HCT116 (cell line): ENCODE measurements at regions not wholly inside any gene's neighbourhood (a gene's known extent, or its start where the extent isn't known, plus 50 kb on each side); places are given as distances from the start of the nearest gene placed in this dataset.

ENCODE experiments used
- ATAC-seq: fragments of 200-7000 bp; cut with Tn5 transposase; 2 replicates; pipeline ENCODE4 v1.9.1; 2020; ENCODE audit warnings: mild to moderate bottlenecking, moderate library complexity
- BruUV-seq: library from RNA; stranded (reverse); fragments of 400-500 nt; replicated peaks from 2 replicates; lab custom pipeline; 2021; lab: Mats Ljungman, UMichigan
- CTCF ChIA-PET: fragments of 300-600 bp; sonication (Branson Sonifier 250); formaldehyde crosslinking; loops from one replicate; lab custom pipeline; 2021; ENCODE audit warnings: antibody characterized with exemption; lab: Charles Lee
- POLR2A ChIA-PET: fragments of 300-600, 350-600 bp; sonication (Branson Sonifier 250); formaldehyde crosslinking; loops from one replicate; lab custom pipeline; 2021; ENCODE audit warnings: antibody characterized with exemption; lab: Charles Lee
- RAD21 ChIA-PET, 2 experiments: fragments of 300-600 bp; sonication (Branson Sonifier 250); formaldehyde crosslinking; loops; one replicate each; lab custom pipeline; 2023; ENCODE audit warnings: low total read pairs in 2 of 2; ENCODE audit not compliant: uncharacterized antibody in 2 of 2, unreplicated experiment in 2 of 2, low non-redundant PET in 1 of 2; lab: Charles Lee
- DNase-seq: peaks from one replicate; pipeline ENCODE4 v3.0.0-alpha.2; 2010; ENCODE audit warnings: low read depth, low spot score
- H2AFZ ChIP-seq: fragments of 200-600 bp; shearing (Covaris generic), sonication (generic); 2 replicates; pipeline ENCODE4 v1.6.1; 2017; ENCODE audit warnings: low read depth, mixed run types, mixed read lengths, antibody characterized with exemption, low read length; ENCODE audit not compliant: poor library complexity, severe bottlenecking
- H3K27ac ChIP-seq: 2 replicates; pipeline ENCODE4 v1.5.1; 2012; ENCODE audit warnings: low read depth, low read length
- H3K27me3 ChIP-seq: fragments of 200-600 bp; sonication (generic); 2 replicates; pipeline ENCODE4 v1.6.1; 2016; ENCODE audit warnings: mixed run types, low read length, mixed read lengths; ENCODE audit not compliant: insufficient read depth
- H3K36me3 ChIP-seq, 2 experiments: fragments of 200-500 bp in 1 of 2; fragments of 200-600 bp in 1 of 2; sonication (Bioruptor generic) in 1 of 2; sonication (generic) in 1 of 2; 2 replicates each; pipeline versions ENCODE4 v1.5.1 to v1.6.1; 2014 to 2016; ENCODE audit warnings: low read length in 2 of 2, inconsistent platforms in 1 of 2, mixed read lengths in 1 of 2, mixed run types in 1 of 2; ENCODE audit not compliant: insufficient read depth in 2 of 2, control insufficient read depth in 1 of 2
- H3K4me1 ChIP-seq, 2 experiments: fragments of 200-600 bp in 1 of 2; sonication (generic) in 1 of 2; 2 replicates each; pipeline versions ENCODE4 v1.5.1 to v1.6.1; 2012 to 2017; ENCODE audit warnings: low read length in 2 of 2, inconsistent platforms in 1 of 2, mild to moderate bottlenecking in 1 of 2, mixed read lengths in 1 of 2, mixed run types in 1 of 2, moderate library complexity in 1 of 2; ENCODE audit not compliant: insufficient read depth in 2 of 2, control insufficient read depth in 1 of 2
- H3K4me2 ChIP-seq: fragments of 200-600 bp; sonication (generic); 2 replicates; pipeline ENCODE4 v1.6.1; 2017; ENCODE audit warnings: mixed run types, low read length, mixed read lengths
- H3K4me3 ChIP-seq, 2 experiments: fragments of 200-600 bp in 1 of 2; sonication (generic) in 1 of 2; replicated peaks in 1 of 2; 2 replicates each; pipeline ENCODE4 v1.5.1; 2011 to 2016; ENCODE audit warnings: low read length in 2 of 2, control low read depth in 1 of 2, low read depth in 1 of 2, mild to moderate bottlenecking in 1 of 2, mixed read lengths in 1 of 2, mixed run types in 1 of 2
- H3K79me2 ChIP-seq: fragments of 200-600 bp; sonication (generic); 2 replicates; pipeline ENCODE4 v1.6.1; 2017; ENCODE audit warnings: mild to moderate bottlenecking, mixed run types, low read length, moderate library complexity, mixed read lengths; ENCODE audit not compliant: insufficient read depth
- H3K9ac ChIP-seq: fragments of 200-600 bp; sonication (generic); 2 replicates; pipeline ENCODE4 v1.6.1; 2016; ENCODE audit warnings: low read length, mixed read lengths
- H3K9me2 ChIP-seq: fragments of 200-600 bp; sonication (generic), shearing (Covaris generic); 2 replicates; pipeline ENCODE4 v1.6.1; 2017; ENCODE audit warnings: mixed run types, mild to moderate bottlenecking, moderate library complexity; ENCODE audit not compliant: insufficient read depth
- H3K9me3 ChIP-seq, 2 experiments: fragments of 200-500 bp in 1 of 2; fragments of 200-600 bp in 1 of 2; sonication (Bioruptor generic) in 1 of 2; sonication (generic) in 1 of 2; 2 replicates each; pipeline ENCODE4 v1.6.1; 2014 to 2017; ENCODE audit warnings: low read length in 2 of 2, mixed read lengths in 2 of 2, inconsistent platforms in 1 of 2, low read depth in 1 of 2, mild to moderate bottlenecking in 1 of 2, mixed run types in 1 of 2, moderate library complexity in 1 of 2; ENCODE audit not compliant: control insufficient read depth in 1 of 2, insufficient read depth in 1 of 2
- H4K20me1 ChIP-seq: fragments of 200-600 bp; sonication (generic), shearing (Covaris generic); 2 replicates; pipeline ENCODE4 v1.6.1; 2017; ENCODE audit warnings: mixed run types, mild to moderate bottlenecking, moderate library complexity; ENCODE audit not compliant: insufficient read depth
- CEBPB ChIP-seq: IDR thresholded peaks from 2 replicates; pipeline ENCODE4 v1.6.1; 2012; ENCODE audit warnings: low read depth
- EGR1 ChIP-seq: IDR thresholded peaks from 2 replicates; pipeline ENCODE4 v1.6.1; 2012; ENCODE audit warnings: low read depth
- EZH2 ChIP-seq: fragments of 200-600 bp; sonication (generic); IDR thresholded peaks from 2 replicates; pipeline ENCODE4 v1.6.1; 2017; ENCODE audit warnings: antibody characterized with exemption, mixed run types
- POLR2AphosphoS5 ChIP-seq: IDR thresholded peaks from 2 replicates; pipeline ENCODE4 v1.6.1; 2011; ENCODE audit warnings: mild to moderate bottlenecking, low read depth, low read length, moderate library complexity
- SRF ChIP-seq: IDR thresholded peaks from 2 replicates; pipeline ENCODE4 v1.6.1; 2012; ENCODE audit warnings: low read depth
- intact Hi-C: fragments of 100-400 bp; cut with micrococcal nuclease; formaldehyde crosslinking; loops from 2 replicates; pipeline ENCODE4 v1.10.0; 2022

GRCh38 chr5:174785120-174785680, 60.8 kb downstream of the MSX2 start:
- Histone ChIP-seq H3K79me2 (no peaks in the 10 kb centered on the region), H3K9ac (no peak overlapping the region), H4K20me1 (no peaks in the 10 kb centered on the region), H3K36me3 (no peaks in the 10 kb centered on the region), H2AFZ (no peak overlapping the region), H3K27ac (no peak overlapping the region), H3K27me3 (no peaks in the 10 kb centered on the region), H3K4me1 (no peaks in the 10 kb centered on the region), H3K9me3 (no peaks in the 10 kb centered on the region), H3K4me2 (no peak overlapping the region), H3K4me3 (no peak overlapping the region), H3K9me2 (no peaks in the 10 kb centered on the region)
- DNase-seq (no peak), ATAC-seq (no peak)
- BruUV-seq, result no TSS peak
- RAD21 ChIA-PET, result interaction anchor here in 1 of 2 experiments (0.5 kb wide), 1 partner anchor 108 kb away, joined by 3 read pairs; no protein-coding TSS in a partner anchor
- CTCF ChIA-PET, result no interaction called here
- POLR2A ChIA-PET, result no interaction called here
- intact Hi-C loops, result no loop called here
- TF ChIP-seq CEBPB, result no peak
- no peak for TF ChIP-seq EZH2
- TF ChIP-seq POLR2AphosphoS5, result no peak
- TF ChIP-seq EGR1, result no peak
- no peak for TF ChIP-seq SRF
